Esophagus mucosa (tissue), 1 donor: ENCODE measurements at regions not wholly inside any gene's neighbourhood (a gene's known extent, or its start where the extent isn't known, plus 50 kb on each side); places are given as distances from the start of the nearest gene placed in this dataset.
"Not testable (repeated sequence)": the region's sequence is repeated elsewhere in the genome, so short reads cannot be mapped to it uniquely, and the experiment has no call there.

Source experiments
- ATAC-seq: fragments of 200-7000 bp; cut with Tn5 transposase; one replicate; pipeline ENCODE4 v1.9.1; 2020
- donor health status: DM: yes; HTN: yes; CAD: no.

DNA sequence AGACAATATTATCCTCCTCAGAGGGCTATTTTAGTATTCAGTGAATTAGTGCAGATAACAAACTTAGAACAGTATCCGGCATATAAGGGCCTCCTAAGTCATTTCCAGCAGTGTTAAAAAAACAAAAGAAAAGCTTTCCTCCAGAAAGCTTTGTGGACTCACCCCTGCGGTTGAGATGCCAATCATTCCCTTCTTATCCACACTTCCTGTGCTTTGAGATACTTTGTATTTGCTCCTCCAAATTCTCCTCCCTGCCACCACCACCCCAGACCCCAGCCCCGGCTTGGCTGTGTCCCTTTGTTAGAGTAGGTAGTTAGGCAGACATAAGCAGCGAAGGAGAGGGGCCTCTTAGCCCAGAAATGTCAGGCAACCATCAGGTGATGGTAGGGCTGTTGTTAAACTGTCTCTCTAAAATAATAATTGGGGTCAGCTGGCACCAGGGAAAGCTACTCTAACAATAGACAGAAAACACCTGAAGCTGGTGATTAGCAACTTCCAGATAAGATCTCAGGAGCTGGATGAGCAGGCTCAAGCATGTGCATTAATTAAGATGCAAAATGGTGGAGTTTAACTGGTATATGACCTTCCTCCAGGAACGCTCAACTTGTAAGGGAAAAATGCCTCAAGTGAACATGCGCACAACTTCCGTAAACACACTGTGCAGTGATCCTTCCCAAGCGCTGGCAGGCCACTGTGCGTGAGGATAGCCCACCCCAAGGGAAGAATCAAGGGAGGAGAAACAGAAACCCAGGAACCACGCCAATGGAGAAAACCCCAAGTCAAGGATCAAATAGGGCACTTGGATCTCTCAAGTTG lies 152.1 kb upstream of the EEA1 start:
- peak; percentile 50 for ATAC-seq

DNA sequence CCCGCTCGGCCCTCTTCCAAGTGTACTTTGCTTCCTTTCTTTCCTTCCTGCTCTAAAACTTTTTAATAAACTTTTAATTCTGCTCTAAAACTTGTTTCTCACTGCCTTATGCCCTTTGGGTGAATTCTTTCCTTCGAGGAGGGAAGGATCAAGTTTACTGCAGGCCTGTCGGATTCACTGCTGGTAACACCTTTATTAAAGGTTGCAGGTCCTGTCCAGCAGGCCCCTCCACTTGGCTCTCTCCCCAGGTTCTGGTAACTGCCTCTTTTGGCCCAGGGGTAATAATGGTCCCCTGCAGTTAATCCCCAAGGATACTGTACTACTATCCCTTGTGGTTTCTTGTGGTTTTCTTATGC lies 152.7 kb upstream of the EEA1 start:
- ATAC-seq, result peak; percentile 94

DNA sequence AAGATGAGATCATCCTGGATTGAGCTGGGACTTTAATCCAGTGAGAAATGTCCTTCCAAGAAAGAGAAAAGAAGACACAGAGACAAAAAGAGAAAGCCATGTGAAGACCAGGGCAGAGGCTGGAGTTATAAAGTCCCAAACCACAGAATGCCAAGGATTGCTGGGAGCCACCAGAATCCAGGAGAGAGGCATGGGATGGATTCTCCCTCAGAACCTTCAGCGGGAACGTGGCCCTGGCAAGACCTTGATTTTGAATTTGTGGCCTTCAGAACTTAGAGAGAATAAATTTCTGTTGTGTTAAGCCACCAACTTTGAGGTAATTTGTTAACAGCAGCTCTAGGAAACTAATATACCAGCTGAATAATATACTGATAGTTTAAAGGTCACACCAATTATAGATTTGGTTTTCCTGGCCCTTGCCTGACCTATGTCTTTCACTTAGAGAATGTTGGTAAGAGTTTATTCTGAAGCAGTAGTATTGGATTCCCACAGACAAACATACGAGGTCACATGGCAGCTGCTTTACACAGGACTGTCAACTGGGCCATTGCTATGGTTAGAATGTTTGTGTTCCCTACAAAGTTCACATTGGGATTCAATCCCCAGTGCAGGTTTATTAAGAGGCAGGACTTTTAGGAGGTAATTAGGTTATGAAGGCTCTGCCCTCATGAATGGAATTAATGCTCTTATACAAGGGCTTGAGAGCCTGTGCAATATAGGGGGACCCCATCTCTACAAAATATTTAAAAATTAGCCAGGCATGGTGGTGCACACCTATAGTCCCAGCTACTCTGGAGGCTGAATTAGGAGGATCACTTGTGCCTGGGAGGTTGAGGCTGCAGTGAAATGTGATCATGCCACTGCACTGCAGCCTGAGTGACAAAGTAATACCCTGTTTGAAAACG lies 156.5 kb upstream of the EEA1 start:
- no peak for ATAC-seq

DNA sequence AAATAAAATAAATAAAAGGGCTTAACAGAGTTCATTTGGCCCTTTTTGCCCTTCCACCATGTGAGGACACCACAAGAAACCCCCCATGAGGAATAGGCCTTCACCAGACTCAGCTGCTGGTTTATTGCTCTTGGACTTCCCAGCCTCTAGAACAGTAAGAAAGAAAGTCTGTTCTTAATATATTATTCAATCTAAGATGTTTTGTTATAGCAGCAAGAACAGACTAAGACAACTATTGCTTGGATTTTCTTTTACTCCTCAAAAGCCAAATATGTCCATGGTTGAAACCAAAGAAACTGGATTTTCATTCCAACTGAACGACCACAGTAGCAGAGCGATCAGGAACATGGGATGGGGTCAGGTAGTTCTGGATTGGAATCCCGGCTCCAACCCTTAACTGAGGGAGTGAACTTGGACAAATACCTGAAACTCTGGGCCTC lies 157.2 kb upstream of the EEA1 start:
- no peak for ATAC-seq

DNA sequence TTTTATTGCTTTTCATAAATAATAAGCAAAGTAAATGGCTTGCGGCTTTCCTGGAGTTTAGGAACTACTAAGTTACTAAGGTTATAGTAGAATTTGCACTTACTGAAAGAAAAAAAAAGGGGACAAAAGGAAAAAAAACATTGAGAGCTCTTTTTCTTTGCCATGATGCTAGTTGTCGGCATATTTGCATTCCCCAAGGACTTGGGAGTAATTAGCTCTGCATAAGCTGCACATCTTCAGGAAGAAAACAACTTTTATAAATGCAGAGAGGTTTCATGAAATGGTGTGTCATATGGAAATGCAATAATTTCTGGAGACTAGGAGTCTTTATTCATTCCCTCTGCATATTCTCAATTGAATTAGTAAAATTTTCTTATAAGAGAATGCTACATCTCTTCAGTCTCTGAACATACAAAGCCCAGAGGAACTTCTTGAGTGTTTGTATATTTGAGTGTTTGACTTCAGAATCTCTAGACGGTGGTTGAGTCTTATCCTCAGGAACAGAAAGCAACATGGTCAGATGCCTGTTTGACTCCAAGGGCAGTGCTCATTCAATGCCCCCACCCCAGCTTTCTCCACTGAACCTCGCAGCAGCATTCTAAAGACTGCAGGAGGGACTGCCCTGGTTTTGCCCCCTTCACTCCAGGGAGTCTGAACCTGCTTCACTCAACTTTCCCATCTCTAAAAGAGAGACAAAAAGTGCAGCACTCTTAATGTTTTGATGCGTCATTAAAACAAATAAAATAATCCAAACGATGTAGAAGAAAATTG lies 158.9 kb upstream of the EEA1 start:
- ATAC-seq, result no peak

DNA sequence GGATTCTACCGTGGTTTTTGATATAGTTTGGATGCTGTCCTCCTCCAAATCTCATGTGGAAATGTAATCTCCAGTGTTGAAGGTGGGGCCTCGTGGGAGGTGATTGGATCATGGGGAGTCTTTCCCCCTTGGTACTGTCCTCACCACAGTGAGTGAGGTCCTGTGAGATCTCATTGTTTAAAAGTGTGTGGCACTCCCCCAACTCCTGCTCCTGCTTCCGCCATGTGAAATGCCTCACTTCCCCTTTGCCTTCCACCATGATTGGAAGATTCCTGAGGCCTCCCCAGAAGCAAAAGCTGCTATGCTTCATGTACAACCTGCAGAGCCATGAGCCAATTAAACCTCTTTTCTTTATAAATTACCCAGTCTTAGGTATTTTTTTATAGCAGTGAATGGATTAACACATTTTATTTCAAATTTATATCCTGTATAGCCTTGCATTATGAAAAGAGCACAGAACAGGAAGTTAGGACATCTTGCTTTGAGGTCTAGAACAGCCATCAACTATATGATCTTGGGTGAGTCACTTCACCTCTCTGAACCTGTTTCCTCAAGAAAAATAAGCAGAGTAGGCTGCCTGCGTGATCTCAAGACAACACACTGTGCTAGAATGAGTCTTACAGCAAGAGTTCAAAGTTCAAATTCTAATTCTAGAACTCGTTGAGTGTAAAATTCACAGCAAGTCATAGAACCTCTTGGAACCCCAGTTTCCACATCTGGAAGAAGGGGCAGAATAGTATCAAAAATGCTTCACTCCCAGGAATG lies 160.9 kb upstream of the EEA1 start:
- ATAC-seq, result peak; percentile 97

DNA sequence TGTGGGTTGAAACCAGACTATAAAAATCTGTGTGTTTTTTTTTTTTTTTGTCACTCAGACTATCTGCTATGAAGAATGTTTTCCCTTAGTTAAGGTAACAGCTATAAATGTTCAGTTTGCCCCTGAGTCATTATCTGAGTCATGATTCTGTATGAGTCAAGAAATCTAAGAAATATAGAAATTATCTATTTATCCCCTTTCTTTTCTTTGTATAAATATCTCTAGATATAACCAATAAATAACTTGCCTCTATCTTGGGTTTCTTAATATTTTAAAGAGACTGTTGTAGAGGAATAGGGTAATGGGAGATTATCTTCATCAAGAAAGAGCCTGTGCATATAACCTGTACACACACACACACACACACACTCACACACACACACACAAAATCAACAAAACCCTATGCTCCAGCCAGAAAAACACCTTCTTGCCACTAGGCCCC lies 161.7 kb upstream of the EEA1 start:
- no peak for ATAC-seq

DNA sequence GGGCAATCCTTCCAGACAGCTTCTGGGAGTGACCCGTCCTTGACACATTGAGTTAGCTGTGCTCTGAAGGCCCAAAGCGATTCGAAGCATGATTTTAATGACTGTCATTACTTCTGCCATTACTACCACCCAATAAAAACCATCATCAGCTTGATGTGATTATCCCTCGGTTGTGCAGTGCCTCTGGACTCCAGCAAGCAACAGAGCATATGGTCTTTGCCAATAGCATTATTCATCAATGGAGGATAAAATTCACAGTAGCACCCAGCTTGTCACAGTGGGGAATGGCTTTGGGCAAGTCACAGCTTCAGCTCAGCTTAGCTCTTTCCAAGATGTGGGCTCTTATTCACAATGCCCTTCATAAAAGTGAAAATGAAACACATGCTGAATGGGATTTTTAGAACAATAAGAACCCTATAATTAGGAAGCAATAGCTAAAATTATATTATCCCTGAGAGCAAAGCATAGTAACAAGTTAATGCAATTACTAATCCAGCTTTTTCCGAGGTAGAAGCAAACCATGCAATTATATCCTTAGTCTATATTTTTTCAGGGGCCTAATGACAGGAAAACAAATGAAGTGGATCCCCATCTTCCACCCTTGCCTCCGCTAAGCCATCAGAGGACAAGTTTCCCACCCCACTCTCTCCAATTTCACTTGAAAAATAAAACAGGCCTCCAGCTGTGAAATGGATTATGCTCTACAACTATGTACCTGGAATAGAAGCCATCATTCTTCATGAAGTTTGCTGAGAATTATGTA lies 163.0 kb upstream of the EEA1 start:
- no peak for ATAC-seq

DNA sequence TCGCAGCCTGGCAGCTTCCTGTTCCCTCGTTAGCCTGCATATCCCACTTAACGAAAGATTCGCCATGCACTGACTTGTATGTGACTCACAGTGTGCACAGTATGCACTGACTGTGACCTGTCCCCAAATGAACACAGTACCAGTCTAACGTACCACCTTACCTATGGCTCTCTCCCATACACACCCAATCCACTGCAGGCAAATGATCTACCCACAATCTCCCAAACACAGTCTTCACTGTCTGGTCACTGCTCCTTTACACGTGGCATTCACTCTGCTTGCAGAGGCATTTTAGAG lies 163.5 kb upstream of the EEA1 start:
- peak; percentile 71 for ATAC-seq

DNA sequence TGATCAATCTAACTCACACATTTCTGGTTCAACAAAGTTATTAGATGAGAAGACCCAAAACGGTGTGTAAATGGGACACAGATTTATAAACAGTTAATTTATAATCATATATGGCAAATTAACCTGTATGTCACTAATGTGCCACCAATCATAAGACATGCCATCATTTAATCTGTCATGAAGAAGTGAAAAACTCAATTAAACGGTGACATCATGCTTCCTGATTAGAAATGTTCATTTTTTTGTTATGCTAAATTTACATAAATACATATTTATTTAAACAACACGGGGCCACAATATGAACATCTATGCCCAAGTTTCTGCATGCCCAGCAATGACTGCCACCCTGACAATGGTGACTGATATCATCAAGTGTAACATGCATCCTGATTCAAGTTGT lies 164.1 kb upstream of the EEA1 start:
- ATAC-seq, result no peak

DNA sequence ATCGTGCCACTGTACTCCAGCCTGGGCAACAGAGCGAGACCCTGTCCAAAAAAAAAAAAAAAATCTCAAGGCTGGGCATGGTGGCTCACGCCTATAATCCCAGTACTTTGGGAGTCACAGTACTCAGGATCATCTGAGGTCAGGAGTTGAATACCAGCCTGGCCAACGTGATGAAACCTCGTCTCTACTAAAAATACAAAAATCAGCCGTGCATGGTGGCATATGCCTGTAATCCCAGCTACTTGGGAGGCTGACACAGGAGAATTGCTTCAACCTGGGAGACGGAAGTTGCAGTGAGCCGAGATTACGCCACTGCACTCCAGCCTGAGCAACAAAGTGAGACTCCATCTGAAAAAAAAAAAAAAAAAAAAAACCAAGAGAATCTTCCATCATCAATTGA lies 165.1 kb upstream of the EEA1 start:
- not testable (repeated sequence) for ATAC-seq

DNA sequence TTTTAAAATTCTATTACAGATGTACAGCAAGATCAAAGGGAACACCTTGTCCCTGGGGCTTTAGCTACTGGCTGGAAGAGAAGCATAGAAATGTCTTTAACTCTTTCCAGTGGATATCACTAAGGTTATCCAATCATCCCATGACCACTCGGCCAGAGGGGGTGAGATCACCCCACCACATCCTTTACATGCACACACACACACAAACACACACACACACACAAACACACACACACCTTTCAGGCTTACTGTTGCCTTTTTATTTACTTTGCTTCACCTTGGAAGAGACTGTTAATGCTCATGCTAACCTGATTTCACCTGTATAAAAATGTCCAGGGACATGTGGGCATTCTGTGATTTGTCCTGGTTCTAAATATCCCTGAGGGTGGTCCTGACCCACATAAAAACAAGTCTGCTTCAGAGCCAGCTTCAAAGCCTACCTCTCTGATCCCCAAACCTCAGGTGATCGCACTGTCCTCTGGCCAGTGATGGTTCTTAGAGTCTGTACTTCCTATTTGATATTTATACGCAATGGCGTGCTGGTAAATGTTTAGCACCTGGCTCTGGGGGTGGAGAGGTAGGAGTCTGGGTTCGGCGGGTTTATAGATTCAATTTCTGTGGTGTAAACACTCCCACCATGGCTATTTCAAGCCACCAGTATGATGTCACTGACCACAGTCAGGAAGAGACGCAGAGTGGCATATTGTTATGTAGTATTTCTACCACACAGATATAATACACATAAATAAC lies 166.1 kb upstream of the EEA1 start:
- ATAC-seq, result no peak

DNA sequence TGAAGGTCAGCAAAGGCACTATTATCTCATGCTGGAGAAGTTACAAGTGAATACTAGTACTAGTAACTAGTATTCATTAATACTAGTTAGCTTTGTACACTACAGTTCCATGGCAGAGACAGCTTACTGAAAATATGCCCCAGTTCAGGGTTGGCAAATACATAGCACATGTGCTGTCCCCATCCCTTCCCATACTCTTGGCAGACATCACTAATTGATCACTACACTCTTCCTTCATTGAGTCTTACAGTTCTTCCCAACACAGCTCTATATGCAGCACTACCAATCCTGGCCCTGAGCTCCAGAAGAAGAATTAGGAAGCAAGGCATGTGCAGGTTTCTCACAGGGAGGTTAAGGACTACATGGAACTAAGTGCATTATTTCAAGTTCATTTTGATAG lies 168.3 kb upstream of the EEA1 start:
- no peak for ATAC-seq

DNA sequence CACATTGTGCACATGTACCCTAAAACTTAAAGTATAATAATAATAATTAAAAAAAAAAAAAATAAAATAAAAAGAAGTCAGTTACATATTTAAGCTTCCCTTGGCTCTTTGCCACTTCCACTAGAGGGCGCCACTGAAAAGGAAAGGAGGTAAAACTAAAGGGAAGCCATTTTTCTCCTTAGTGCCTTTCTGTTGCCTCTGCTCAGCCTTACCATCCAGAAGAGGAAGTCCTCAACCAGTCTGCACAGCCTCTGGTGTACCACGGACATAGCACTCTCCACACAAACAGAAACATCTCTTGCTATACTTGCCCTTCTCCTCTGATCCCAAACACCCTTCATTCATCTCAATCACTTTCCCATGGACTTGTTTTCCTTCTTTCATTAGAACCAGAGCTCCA lies 169.0 kb upstream of the EEA1 start:
- ATAC-seq, result peak; percentile 66

DNA sequence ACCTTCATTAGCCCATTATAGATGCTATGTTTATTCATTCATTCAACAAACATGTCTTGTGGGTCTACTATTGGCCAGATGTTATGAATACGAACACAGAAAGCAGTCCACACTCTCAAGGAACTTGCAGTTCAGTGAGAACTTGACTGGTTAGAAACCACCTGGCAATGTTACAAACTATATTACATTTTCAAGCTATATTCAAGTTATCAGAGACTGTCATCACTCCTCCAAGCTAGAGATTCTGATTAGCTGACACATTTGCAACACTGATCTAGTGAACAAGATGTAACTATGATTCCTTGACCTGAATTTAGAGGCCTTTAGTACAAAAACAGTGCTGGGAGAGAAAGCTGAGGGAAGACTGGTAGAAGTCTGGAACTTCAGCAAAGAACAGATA lies 170.7 kb upstream of the EEA1 start:
- ATAC-seq, result no peak

DNA sequence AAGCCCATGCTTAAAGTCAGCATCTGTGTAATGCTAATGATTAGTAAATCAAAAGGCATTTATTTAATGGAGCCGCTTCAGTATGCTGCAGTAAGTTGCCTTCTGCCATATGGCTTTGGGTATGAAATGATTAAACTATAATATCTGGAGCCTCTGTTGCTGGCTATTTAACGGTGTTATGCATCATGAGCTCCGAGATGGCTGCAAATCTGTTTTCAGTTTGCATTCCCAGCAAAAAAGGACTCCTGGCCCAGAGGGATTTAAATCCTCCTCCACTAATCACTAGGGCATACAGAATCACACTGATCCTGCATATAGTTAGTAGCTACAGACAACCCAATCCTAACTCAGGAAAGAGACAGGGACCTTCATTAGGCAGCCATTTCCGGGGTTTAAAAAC lies 171.5 kb upstream of the EEA1 start:
- ATAC-seq, result no peak

DNA sequence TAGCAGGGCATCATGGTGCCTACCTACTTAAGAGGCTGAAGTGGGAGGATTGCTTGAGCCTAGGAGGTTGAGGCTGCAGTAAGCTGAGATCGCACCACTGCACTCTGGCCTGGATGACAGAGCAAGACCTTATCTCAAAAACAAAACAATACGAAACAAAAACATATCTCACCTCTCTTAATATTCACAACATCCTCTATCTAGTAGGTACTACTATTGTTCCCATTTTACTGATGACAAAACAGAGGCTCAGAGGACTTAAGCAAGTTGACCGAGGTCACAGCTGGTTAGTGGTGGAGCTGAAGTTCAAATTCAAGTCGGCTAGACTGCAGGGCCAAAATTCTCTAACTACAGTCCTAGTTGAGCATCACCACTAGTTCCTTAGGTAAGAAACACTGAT lies 172.3 kb upstream of the EEA1 start:
- ATAC-seq, result no peak

DNA sequence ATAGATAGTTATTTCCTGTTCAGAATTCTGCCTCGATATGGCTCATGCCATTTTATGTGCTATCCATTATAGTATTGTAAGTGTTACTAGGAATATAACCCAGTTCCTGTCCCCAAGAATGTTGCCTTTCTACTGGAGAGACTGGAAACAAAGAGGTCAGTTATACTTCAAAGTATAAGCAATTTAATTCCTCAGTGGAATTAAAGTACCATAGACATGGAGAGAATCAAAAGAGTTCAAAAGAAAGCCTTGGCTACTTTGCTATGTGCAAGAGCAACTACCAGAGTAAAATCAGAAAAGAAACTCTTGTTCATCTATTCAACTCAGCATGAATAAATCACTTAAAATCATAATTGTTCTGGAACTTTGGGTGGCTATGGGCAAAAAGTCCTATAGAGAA lies 173.2 kb upstream of the EEA1 start:
- no peak for ATAC-seq

DNA sequence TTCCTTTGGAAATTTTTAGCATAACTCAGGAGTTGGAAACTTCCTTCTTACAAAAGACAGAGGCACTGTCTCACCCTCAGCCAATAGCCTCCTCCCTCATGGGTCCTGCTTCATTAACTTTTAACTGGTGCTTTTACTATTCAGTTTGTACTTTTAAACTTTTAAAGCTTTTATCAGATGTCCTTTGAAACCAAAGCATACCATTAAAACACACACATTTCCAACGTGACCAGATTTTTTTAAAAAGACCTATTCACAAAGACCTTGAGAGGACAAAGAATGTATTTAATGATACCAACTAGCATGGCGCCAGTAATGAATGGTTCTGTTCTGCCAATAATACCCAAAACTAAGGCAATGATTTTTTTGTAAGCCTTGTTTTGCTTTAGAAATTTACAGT lies 173.6 kb upstream of the EEA1 start:
- ATAC-seq, result no peak

DNA sequence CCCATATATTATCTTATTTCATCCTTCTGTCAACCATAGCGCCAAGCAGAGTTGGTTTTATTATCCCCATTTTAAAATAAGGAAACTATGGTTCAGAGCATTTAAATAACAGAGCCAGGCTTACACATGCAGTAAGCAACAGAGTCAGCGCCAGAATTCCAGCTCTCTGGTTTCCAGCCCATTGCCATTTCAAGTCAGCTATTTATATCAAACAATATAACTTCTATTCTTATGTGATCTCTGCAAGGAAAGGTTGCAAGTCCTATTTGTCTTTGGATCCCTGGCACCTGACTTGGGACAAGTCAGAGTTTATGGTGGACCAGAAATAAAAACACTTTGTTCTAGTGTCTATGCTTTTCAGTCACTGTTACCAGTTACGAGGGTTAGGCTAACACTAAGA lies 174.1 kb upstream of the EEA1 start:
- ATAC-seq, result no peak

DNA sequence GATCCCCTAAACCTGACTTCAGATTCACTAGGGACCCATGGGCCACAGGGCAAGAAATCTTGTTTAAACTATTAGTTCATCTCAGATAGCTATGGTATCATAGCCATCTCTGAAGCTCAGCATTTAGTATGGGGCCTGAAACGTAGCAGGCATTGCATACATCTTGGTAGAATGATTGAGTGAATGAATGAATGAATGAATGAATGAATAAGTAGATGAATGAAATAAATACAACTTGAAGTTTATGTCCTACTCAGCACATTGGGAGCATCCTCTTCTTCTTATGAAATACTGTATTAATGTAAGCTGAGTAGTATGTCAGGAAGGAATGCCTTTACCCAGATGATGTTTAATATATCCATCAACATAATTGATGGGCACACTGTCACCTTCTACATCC lies 175.4 kb upstream of the EEA1 start:
- no peak for ATAC-seq
